Gastroesophageal sphincter (tissue), 3 donors: ENCODE measurements at regions not wholly inside any gene's neighbourhood (a gene's known extent, or its start where the extent isn't known, plus 50 kb on each side); places are given as distances from the start of the nearest gene placed in this dataset.

Experiments used
- CTCF ChIP-seq, 4 experiments: fragments of 200-600 bp in 2 of 4; fragments of 450-650 bp in 2 of 4; sonication (generic) in 1 of 4; IDR thresholded peaks; one replicate each; pipeline ENCODE4 v1.5.1; 2017 to 2019; ENCODE audit warnings: antibody characterized with exemption in 4 of 4, mild to moderate bottlenecking in 2 of 4, moderate library complexity in 2 of 4
- POLR2A ChIP-seq, 2 donors: fragments of 450-650 bp; IDR thresholded peaks; one replicate each; pipeline ENCODE4 v1.6.1; 2017; ENCODE audit warnings: antibody characterized with exemption in 2 of 2, mild to moderate bottlenecking in 2 of 2, moderate library complexity in 1 of 2

- no peak for TF ChIP-seq CTCF (IDR thresholded peaks at IDR 0.05)
- TF ChIP-seq POLR2A (IDR thresholded peaks at IDR 0.05) = no peak
Measured at GRCh38 chr4:42306221-42307109, 90.8 kb upstream of the SHISA3 start.
